Pons (tissue), 1 donor: ENCODE measurements at regions not wholly inside any gene's neighbourhood (a gene's known extent, or its start where the extent isn't known, plus 50 kb on each side); places are given as distances from the start of the nearest gene placed in this dataset.
"Not testable (repeated sequence)": the region's sequence is repeated elsewhere in the genome, so short reads cannot be mapped to it uniquely, and the experiment has no call there.

Experiments used
- DNase-seq: peaks from one replicate; pipeline ENCODE4 v3.0.0-alpha.2; 2016; ENCODE audit warnings: low spot score

- DNase-seq: no peak
Observed at GRCh38 chr16:54879681-54880080, 51.0 kb upstream of the IRX5 start.

- DNase-seq: no peak
Observed at GRCh38 chr16:54878301-54878700, 52.4 kb upstream of the IRX5 start.

GRCh38 chr16:54875443-54875842, 55.2 kb upstream of the IRX5 start:
- DNase-seq: no peak

GRCh38 chr16:54873716-54874373, 56.8 kb upstream of the IRX5 start:
- not testable (repeated sequence) for DNase-seq

- DNase-seq: no peak
Observed at GRCh38 chr16:54873071-54873470, 57.6 kb upstream of the IRX5 start.

- no peak for DNase-seq
Observed at GRCh38 chr16:54870151-54870550, 60.5 kb upstream of the IRX5 start.

GRCh38 chr16:54867302-54867832, 63.3 kb upstream of the IRX5 start:
- no peak for DNase-seq

GRCh38 chr16:54862529-54862928, 68.1 kb upstream of the IRX5 start:
- no peak for DNase-seq

GRCh38 chr16:54856871-54857270, 73.8 kb upstream of the IRX5 start:
- DNase-seq: no peak

GRCh38 chr16:54847609-54848008, 83.1 kb upstream of the IRX5 start:
- no peak for DNase-seq

- no peak for DNase-seq
Observed at GRCh38 chr16:54847207-54847606, 83.5 kb upstream of the IRX5 start.

GRCh38 chr16:54846766-54847165, 83.9 kb upstream of the IRX5 start:
- no peak for DNase-seq

- DNase-seq: no peak
Observed at GRCh38 chr16:54843424-54843750, 87.3 kb upstream of the IRX5 start.

GRCh38 chr16:54842743-54843423, 87.8 kb upstream of the IRX5 start:
- DNase-seq: no peak

GRCh38 chr16:54829691-54830090, 101.0 kb upstream of the IRX5 start:
- DNase-seq: no peak

- DNase-seq: no peak
Observed at GRCh38 chr16:54822892-54823291, 107.8 kb upstream of the IRX5 start.

GRCh38 chr16:54822492-54822891, 108.2 kb upstream of the IRX5 start:
- DNase-seq: no peak

- no peak for DNase-seq
Observed at GRCh38 chr16:54821731-54822130, 108.9 kb upstream of the IRX5 start.

- DNase-seq: no peak
Observed at GRCh38 chr16:54817940-54818574, 112.6 kb upstream of the IRX5 start.

GRCh38 chr16:54817432-54817831, 113.2 kb upstream of the IRX5 start:
- peak; percentile 7 for DNase-seq

- DNase-seq: peak; percentile 13
Observed at GRCh38 chr16:54816471-54816870, 114.2 kb upstream of the IRX5 start.

GRCh38 chr16:54815177-54815576, 115.5 kb upstream of the IRX5 start:
- no peak for DNase-seq

GRCh38 chr16:54813778-54814177, 116.9 kb upstream of the IRX5 start:
- no peak for DNase-seq
